ENCODE measurements at regions not wholly inside any gene's neighbourhood (a gene's known extent, or its start where the extent isn't known, plus 50 kb on each side); places are given as distances from the start of the nearest gene placed in this dataset.
"Not testable (repeated sequence)": the region's sequence is repeated elsewhere in the genome, so short reads cannot be mapped to it uniquely, and the experiment has no call there.

DNA sequence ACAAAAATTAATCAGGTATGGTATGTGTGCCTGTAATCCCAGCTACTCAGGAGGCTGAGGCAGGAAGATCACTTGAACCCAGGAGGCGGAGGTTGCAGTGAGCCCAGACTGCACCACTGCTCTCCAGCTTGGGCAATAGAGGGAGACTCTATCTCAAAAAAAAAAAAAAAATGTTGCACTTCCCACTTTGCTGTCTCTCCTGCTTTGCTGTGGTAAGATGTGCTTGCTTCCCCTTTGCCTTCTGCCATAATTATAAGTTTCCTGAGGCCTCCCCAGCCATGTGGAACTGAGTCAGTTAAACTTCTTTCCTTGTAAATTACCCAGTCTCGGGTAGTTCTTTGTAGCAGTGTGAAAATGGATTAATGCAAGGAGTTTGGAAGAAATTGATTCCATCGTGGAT lies 120.3 kb upstream of the CFAP20DC start:
- not testable (repeated sequence) for FAIRE-seq

DNA sequence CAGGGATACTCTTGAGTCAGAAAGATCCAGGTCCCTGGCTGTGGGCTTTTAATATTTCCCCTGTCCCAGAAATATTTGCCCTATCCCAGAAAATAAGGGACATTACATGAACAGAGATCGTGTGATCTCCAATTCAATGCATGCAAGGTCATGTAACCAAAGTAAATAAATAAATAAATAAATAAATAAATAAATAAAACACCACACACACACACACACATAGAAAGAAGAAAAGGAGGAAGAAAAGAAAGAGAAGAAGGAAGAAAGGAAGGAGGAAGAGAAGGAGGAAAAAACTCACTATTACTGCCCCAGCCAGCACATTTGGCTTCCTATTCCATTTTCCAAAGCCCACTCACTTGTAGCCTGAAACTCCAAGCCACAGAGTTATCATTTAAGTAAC lies 117.9 kb upstream of the CFAP20DC start:
- FAIRE-seq = no peak

DNA sequence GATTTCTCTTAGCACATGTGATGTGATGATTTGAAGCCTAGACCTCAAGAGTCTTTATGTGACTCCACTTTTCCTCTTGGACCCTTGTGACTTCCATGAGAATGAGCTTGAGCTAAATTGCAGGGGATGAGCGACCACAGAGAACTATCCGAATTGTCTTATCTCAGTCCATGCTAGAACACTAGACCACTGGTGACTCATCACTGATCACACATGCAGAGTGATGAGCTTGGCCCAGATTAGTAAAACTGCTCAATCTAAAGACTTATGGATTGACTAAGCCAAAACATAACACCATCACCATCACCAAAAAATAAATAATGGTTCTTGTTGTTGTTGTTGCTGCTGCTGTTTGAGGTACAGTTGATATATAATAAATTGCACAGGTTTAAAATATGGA lies 114.1 kb upstream of the CFAP20DC start:
- FAIRE-seq = no peak

DNA sequence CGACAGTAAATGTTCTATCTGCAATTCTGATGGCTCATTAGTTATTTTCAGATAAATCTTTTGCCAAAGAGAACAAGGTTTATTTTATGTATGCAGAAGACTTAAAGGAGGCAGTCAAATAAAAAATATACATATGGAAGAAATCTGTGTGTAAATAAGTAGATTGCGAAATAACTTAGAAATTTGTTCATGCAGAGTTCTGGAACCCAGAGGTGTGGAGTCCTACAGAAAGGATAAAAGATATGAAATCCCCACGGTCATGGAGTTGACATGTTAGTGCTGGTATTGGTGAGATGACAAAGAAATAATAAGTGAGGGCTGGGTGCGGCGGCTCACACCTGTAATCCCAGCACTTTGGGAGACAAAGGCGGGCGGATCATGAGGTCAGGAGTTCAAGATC lies 111.2 kb upstream of the CFAP20DC start:
- no peak for FAIRE-seq

DNA sequence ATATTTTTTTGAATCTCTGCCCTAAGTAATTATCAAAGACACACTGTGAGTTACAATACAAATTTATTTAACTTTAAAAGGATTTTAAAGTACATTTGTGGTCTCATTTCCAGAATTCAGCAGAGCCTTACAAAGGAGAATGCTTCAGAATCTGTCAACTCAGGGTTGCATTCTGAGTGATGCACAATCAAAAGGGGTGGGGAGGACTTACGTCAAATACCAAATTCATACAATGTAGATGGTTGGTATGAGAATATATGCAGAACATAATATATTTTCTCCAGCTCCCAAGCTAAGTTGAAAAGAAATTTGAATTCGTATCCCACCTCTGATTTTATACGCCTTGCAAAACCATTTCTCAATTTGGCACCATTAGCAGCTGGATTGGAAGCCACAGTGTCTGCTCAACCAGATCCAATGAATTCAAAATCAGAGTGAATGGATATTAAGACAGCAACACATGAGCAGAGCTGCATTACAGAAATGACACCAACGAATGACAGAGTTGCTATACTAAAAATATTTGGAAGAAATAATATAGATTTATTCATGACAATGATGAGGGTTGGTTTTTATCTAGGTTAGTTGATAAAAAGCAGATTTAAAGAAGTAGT lies 110.4 kb upstream of the CFAP20DC start:
- no peak for FAIRE-seq

DNA sequence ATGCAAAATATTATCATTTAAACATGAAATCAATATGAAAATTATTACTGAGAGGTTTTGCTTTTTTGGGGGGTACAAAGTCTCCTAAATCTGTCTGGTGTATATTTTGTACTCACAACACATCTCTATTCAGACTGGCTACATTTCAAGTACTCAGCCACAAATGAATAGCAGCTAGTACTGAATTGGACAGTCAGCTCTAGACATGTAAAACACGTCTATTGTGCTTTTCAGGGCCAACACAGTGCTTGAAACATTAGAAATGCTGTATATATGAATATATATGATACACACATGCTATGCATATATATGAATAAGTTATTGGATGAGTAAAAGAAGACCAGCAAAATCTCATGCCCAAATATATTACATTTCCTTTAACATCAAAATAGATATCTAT lies 103.8 kb upstream of the CFAP20DC start:
- no peak for FAIRE-seq

DNA sequence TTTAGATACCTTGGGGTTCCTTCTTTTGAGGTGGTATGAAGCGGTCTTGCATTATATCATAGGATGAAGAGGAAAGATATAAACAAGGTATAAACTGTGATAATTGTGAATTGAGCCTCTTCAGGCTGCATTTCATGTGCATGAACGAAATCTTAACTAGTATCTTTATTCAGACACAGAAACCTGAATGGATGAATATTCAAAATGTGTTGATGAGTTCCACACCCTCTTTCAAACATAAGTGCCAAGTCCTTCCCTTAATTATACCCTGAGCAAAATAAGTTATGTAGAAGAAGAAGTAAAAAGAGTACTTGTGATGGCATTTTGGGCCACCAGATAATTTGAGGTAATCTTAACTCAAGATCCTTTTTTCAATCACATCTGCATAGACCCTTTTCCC lies 103.1 kb upstream of the CFAP20DC start:
- no peak for FAIRE-seq

DNA sequence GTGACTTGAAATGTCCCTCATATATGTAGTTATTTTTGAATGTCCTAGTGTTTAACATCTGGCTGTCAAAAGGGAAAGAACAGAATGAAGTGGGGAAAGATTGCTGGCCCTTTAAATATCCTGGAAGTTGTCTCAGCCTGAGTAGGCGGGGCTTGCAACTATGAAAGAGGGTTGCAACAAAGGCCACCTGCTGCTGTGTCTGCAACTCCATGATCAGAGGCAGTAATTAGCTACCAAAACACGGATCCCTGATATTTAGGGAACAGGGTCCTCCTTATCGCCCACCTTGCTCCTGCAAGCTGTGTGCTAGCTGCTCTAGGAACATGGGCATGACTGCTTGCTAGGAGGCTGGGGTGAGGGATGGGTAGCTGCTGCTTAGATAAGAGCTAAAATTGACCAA lies 100.2 kb upstream of the CFAP20DC start:
- FAIRE-seq = no peak

DNA sequence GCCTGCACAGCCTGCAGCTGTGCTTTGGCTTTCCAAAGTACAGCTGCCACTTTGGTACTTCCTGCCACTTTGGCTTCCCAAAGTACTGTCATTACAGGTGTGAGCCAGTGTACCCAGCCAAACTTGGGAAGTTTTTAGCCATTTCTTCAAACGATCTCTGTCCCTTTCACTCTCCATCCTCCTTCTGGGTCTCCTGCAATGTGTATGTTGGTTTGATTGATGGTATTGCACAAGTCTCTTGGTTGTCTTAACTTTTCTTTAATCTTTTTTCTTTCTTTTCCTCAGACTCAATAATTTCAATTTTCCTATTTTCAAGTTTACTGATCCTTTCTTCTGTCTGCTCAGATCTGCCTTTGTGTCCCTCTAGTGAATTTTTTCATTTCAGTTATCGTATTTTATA lies 99.3 kb upstream of the CFAP20DC start:
- FAIRE-seq = no peak

DNA sequence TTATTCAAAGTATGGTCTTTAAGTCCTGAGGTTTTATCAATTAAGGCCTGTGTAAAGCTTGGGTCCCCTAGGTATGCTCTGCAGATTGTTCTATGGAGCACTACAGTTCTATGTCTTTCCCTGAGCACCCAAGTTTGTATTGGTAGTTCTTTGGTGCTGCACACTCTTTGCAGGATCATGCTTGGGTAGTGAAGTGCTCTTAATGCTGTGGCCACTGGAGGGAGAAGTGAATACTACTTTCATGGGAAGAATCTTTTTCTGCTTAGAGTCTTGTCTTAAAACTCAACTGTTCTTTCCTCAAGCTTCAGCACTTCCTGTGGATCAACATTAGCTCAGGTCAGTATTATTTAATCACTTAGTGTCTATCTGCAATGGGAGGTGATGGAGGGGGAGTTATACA lies 93.6 kb upstream of the CFAP20DC start:
- FAIRE-seq = no peak

DNA sequence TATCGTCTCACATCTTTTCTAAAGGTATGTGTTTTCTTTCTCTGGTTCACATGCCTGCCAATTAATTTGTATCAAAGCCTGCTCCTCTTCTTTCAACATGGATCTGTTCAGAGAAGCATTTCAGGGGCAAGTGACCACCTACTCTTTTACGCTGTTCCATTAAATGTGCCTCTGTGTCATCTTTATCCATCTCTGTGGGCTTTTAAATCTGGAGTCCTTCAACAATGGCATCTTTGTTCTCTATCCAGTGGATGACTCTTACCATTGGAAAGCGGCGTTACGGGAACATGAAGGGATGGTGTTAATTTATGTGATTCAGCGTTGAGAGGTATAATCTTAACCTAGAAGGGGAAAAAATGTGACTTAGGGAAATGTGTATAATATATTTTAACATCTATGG lies 92.7 kb upstream of the CFAP20DC start:
- FAIRE-seq = no peak

DNA sequence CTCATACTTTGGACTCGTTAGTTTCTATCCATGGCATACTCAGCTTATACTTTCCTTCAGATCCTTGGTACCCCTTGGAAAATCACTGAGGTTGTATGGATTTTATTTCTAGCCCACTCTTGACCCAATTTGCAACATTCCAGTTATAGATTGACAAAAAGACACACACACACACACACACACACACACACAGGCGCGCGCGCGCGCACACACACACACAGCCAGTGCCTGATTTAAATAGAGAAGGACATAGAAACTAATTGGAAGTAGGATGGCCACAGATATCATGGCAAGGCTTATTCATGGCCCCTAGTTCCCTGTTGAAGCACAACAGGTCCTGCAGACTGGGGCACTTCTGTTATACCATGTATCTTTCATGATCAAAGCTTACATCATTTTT lies 89.1 kb upstream of the CFAP20DC start:
- no peak for FAIRE-seq

DNA sequence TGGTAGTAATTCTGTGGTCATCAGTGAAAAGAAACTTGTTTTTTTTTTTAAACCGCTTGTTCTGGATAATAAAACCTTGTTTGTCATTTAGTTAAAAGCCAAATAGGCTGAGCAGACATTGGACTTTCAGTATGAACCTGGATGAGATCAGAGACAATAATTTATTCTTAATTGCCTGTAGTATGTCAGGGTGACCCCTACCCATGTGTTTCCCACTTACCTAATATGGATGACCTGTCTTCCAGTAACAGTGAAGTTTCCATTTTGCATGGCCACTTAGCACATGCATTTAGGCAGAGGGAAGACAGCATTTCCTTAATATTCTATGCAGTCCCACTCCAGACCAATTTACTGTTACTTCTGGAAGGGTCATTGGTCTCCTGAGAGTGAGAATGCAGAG lies 87.6 kb upstream of the CFAP20DC start:
- no peak for FAIRE-seq

DNA sequence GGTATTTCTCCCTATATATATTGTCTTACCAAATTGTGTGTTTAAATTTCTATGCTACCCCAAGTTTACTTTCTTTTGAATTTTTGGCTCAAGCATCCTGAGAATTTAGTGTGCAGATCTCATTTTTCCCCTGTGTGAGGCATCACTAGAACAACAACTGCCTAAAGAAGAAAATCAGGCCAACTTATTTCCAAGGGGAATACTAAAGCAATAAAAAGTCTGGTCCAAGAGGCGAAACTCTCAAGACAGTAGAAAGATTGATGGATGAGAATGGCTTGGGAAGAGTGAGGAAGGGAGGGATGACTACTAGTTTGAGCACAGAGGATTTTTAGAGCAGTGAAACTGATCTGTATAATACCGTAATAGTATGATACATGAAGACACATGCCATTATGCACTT lies 86.3 kb upstream of the CFAP20DC start:
- FAIRE-seq = no peak

DNA sequence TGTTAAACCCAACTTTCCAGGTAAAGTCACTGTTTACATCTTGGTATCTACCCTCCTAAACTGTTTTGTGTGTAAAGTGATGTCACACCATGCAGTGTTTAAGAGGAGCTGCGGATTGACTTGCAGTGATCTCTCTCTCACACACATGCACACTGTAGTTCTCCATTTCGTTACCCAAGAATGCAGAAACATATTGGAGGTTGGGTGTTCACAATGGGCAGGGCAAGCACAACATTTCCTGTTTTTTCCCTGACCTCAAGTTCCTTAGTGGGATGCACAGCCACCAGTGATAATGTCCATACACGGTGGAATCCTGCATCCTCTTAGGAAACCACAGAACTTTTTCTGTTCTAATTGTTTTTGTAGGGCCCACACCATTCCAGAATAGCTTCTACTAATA lies 85.3 kb upstream of the CFAP20DC start:
- FAIRE-seq = no peak

DNA sequence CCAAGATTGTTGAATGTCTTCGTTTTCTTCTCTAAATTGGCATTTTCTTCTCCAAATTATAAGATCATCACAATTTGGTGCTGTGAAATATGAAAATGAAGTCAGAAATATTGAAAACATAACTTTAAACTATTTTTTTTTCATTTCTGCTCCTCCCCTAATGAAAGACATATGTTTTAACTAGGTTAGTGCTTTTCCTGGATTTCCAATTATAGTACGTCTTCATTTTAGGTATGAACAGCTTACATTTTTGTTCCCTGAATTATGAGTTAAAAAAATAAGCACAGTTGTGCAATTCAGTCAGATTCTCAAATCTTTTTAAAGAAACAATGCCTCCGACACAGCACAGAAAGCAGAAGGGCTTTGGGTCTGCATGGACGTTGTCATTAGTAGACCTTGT lies 83.5 kb upstream of the CFAP20DC start:
- FAIRE-seq = no peak

DNA sequence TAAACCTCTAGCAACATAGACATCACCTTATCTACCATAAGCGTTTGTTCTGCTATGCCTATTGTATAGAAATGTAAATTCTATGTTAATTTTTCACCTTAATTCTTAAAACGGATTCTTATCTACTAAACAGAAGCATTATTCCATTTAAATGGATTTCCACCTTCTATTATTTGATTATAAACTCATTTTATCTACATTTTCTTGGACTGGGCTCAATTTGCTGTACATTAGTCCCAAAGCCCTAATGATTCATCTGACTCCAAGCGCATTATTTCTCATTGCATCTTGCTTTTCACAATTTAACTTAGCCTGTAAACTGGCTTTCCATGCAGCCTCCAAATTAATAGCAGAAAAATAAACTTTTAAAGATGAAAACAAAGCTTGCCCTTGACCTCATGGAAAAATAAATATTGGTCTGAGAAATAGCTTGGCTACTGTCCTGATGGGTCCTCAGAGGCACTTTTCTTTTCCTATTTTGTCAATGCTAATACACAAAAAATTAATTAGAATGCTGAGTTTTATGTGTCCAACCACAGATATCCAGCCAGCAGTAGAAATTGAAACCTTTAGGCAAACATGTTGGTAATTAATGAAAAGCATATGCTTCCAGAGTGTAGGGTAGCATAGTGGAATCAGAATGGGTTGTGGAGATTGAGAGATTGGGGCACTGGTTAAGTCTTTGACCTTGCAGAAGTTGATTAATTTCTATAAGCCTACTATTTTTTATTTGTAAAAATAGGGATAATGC lies 81.4 kb upstream of the CFAP20DC start:
- no peak for FAIRE-seq

DNA sequence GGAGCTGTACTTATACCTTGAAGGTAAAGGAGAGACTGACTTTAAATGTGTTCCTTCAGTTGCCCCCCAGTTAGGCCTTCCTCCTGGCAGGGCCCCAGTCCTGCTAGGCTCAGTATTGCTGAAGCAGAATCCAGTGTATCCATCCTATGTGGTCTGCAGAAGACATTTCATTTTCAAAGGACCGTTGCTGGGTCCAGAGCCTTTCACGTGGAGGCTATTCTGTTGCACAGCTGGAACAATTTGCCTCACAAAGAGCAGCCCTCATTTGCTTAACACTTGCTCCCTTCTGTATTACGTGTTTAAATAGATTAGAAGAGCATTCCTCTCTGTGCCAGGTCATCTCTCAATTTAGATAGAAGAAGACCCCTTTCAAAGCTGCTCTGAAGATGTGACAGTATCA lies 78.9 kb upstream of the CFAP20DC start:
- FAIRE-seq = no peak

DNA sequence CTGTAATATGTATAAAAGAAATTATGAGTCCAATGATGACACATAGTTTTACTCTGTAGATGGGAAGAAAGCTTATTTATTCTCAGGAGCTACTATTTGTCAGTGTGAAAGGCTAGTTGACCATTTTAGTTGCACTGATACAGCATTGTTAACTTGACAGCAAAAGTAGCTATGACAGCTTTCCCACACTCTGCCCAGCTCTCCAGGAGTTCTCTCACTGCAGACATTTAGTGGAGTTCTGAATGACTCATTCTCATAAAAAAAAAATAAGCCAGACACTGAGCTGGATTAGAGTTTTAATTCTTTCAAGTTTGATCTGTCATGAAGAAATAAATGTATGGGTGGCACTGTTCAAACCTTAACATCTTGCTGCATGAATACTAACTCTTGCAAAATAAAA lies 77.2 kb upstream of the CFAP20DC start:
- FAIRE-seq = no peak

DNA sequence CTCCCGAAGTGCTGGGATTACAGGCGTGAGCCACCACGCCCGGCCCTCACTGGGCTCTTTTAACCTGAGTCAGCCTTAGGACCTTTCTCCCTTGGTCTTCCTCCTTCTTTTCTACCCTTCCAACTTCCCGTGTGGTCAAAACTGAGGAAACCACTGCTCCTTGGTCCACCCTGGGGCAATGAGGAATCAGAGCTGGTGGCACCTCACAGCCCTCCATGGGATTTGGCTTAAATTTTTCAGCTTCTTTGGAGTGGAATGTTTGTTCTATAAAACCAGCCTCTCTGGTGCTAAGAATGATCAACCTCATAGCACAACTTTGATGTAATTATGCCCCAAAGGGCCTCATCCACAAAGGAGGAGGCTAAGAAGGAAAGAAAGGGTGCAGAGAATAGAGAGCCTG lies 76.6 kb upstream of the CFAP20DC start:
- no peak for FAIRE-seq

DNA sequence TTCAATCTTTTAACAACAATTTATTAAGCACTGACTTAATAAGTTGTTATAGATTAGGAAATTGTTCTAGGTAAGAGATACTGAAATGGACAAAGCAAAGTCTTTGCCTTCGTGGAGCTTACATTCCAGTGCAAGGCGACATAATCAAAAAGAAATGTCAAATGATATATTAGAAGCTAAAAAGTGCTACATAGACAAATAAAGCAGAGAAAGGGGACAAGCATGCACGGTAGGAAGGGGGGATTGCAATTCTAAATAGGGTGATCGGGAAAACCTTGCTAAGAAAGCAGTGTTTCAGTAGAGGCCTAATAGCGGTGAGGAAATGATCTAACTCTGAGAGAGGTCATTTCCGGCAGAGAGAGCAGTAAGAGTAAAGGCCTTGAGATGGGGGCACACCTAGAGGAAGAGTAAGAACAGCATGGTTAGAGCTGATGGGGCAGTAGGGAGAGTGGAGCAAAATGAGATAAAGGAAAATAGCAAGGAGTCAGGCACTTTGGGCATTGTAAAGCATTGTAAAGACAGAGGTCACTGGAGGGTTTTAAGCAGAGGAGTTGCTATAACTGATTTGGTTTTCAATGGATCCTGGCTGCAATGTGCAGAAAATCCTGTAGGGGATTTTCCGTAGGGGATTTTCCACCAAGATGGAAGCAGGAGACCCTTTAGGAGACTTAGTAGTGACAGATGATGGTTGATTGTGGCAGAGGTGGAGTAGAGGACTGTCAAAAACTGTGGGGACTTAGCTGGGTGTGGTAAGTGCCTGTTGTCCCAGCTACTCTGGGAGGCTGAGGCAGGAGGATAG lies 71.7 kb upstream of the CFAP20DC start:
- no peak for FAIRE-seq

DNA sequence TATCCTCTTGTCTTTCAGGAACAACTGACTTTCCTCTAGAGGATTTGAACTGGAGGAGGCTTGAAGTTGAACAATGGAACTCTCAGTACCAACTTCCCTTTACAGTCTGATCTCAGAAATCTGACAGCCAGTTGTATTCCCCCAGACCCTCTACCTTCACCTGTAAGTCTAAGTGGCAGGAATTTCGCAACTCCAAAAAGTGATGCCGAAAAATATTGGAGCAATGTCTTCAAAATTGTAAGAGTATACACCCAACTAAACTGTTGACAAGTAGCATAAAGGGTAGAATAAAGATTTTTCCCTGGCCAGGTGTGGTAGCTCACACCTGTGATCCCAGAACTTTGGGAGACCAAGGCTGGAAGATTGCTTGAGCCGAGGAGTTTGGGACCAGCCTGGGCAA lies 69.1 kb upstream of the CFAP20DC start:
- no peak for FAIRE-seq

DNA sequence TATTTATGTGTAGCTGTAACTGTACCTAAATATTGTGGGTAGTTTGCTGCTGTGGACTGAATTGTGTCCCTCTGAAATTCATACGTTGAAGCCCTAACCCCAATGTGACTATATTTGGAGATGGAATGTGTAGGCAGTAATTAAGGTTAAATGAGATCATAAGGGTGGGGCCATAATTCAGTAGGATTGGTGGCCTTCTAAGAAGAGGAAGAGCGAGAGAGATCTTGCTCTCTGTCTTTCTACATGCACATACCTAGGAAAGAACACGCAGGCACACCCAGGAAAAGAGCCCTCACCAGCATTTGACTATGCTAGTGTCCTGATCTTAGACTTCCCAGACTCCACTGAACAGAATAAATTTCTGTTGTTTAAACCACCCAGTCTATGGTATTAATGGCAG lies 67.6 kb upstream of the CFAP20DC start:
- no peak for FAIRE-seq

DNA sequence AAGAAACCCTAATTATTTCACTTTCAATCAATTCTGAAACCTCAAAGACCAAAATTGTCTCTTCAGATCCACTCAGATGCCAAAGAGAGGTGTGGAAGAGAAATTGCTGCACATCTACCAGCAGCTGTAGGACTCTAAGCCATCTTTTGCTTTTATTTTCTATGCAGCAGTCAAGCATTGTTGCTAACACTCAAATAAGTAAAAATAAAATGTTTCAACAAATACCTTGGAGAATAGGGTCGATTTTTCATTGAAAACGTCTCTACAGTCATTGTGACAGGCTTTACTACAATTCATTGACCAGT lies 66.4 kb upstream of the CFAP20DC start:
- no peak for FAIRE-seq
